Natural killer cell (primary cell): ENCODE measurements at regions not wholly inside any gene's neighbourhood (a gene's known extent, or its start where the extent isn't known, plus 50 kb on each side); places are given as distances from the start of the nearest gene placed in this dataset.

Experiments used
- ATAC-seq, 3 donors: fragments of 150-1000 bp in 2 of 3; fragments of 200-7000 bp in 1 of 3; cut with Tn5 transposase; 1 replicate in 1 of 3; 2 replicates in 2 of 3; pipeline ENCODE4 v1.10.0; 2021; ENCODE audit warnings: mild to moderate bottlenecking in 2 of 3, moderate library complexity in 2 of 3
- DNase-seq, 2 donors: peaks; one replicate each; pipeline versions ENCODE4 v3.0.0 to v3.0.0-alpha.2; 2013 to 2021; ENCODE audit warnings: mixed read lengths in 1 of 2
- H3K27ac ChIP-seq: one replicate; pipeline ENCODE4 v1.5.1; 2013; ENCODE audit warnings: mild to moderate bottlenecking, low read length
- H3K27me3 ChIP-seq: one replicate; pipeline ENCODE4 v1.6.1; 2013; ENCODE audit warnings: low read length; ENCODE audit not compliant: control insufficient read depth, insufficient read depth
- H3K36me3 ChIP-seq: one replicate; pipeline ENCODE4 v1.6.1; 2013; ENCODE audit warnings: low read length; ENCODE audit not compliant: control insufficient read depth, insufficient read depth
- H3K4me1 ChIP-seq: one replicate; pipeline ENCODE4 v1.6.1; 2013; ENCODE audit warnings: low read length; ENCODE audit not compliant: control insufficient read depth, insufficient read depth
- H3K4me3 ChIP-seq: one replicate; pipeline ENCODE4 v1.5.1; 2013; ENCODE audit warnings: low read length
- H3K9me3 ChIP-seq: one replicate; pipeline ENCODE4 v1.6.1; 2013; ENCODE audit warnings: low read length; ENCODE audit not compliant: control insufficient read depth, insufficient read depth
- H3K27ac Mint-ChIP-seq, 2 donors: one replicate each; pipeline ENCODE4 v1.8.0; 2022; ENCODE audit warnings: mild to moderate bottlenecking in 2 of 2, mixed read lengths in 2 of 2, moderate library complexity in 1 of 2
- H3K27me3 Mint-ChIP-seq, 2 donors: one replicate each; pipeline ENCODE4 v1.8.0; 2022; ENCODE audit warnings: low read depth in 2 of 2, mixed read lengths in 2 of 2
- H3K36me3 Mint-ChIP-seq: one replicate; pipeline ENCODE4 v1.8.0; 2022; ENCODE audit warnings: mixed read lengths
- H3K4me1 Mint-ChIP-seq, 2 donors: one replicate each; pipeline ENCODE4 v1.8.0; 2022; ENCODE audit warnings: mixed read lengths in 2 of 2
- H3K4me3 Mint-ChIP-seq: one replicate; pipeline ENCODE4 v1.8.0; 2022; ENCODE audit warnings: mild to moderate bottlenecking, moderate library complexity, mixed read lengths
- H3K9me3 Mint-ChIP-seq, 2 donors: one replicate each; pipeline ENCODE4 v1.8.0; 2022; ENCODE audit warnings: mixed read lengths in 2 of 2
- CTCF ChIP-seq: fragments of 200-600 bp; IDR thresholded peaks from one replicate; pipeline ENCODE4 v1.8.0; 2022; ENCODE audit warnings: antibody characterized with exemption
- WGBS: methylation state at CpG from one replicate; pipeline ENCODE4 v1.1.7; 2013; ENCODE audit warnings: missing lambda C conversion rate; ENCODE audit not compliant: insufficient coverage; 5-methylcytosine and 5-hydroxymethylcytosine counted together
- intact Hi-C: fragments of 100-400 bp; cut with micrococcal nuclease; formaldehyde crosslinking; loops from one replicate; pipeline ENCODE4 v1.14.2; 2022

- no peak for DNase-seq
- Histone ChIP-seq H3K27me3 (no peaks in the 10 kb centered on the region), H3K4me1 (peaks cover 3% of the 10 kb centered on the region), H3K27ac (peak overlapping the region; percentile 29), H3K36me3 (no peaks in the 10 kb centered on the region), H3K9me3 (no peaks in the 10 kb centered on the region), H3K4me3 (no peak overlapping the region)
- TF ChIP-seq CTCF: no peak
- peak in 1 of 3 donors; percentile 57 for ATAC-seq
- intact Hi-C loops: no loop called here
- Mint-ChIP-seq H3K9me3 (peaks cover 0 to 3% of the 10 kb centered on the region in 2 donors), H3K4me1 (peaks cover 16 to 23% of the 10 kb centered on the region in 2 donors), H3K27ac (no peak overlapping the region), H3K36me3 (no peaks in the 10 kb centered on the region), H3K27me3 (no peaks in the 10 kb centered on the region), H3K4me3 (peak overlapping the region; percentile 65)
- 22% methylated on average over 4 of the region's 4 CpGs for WGBS
Measured at GRCh38 chr13:80562433-80563156, 221.7 kb upstream of the SPRY2 start.

- Histone ChIP-seq H3K36me3 (no peaks in the 10 kb centered on the region), H3K4me3 (no peak overlapping the region), H3K27ac (no peak overlapping the region), H3K4me1 (peaks cover 3% of the 10 kb centered on the region), H3K27me3 (no peaks in the 10 kb centered on the region), H3K9me3 (no peaks in the 10 kb centered on the region)
- Mint-ChIP-seq H3K27ac (no peak overlapping the region), H3K27me3 (no peaks in the 10 kb centered on the region), H3K9me3 (peaks cover 0 to 3% of the 10 kb centered on the region in 2 donors), H3K36me3 (no peaks in the 10 kb centered on the region), H3K4me1 (peaks cover 16 to 23% of the 10 kb centered on the region in 2 donors), H3K4me3 (no peak overlapping the region)
- ATAC-seq: no peak
- DNase-seq: no peak
- intact Hi-C loops: no loop called here
- no peak for TF ChIP-seq CTCF
Measured at GRCh38 chr13:80560609-80561008, 219.7 kb upstream of the SPRY2 start.

GRCh38 chr13:80559944-80560343 lies 219.0 kb upstream of the SPRY2 start:
- H3K27ac ChIP-seq: no peak overlapping the region
- Mint-ChIP-seq H3K4me3 (no peak overlapping the region), H3K4me1 (peaks cover 16 to 23% of the 10 kb centered on the region in 2 donors), H3K27me3 (no peaks in the 10 kb centered on the region), H3K27ac (no peak overlapping the region), H3K9me3 (peaks cover 0 to 3% of the 10 kb centered on the region in 2 donors), H3K36me3 (no peaks in the 10 kb centered on the region)
- 57% methylated on average over 3 of the region's 5 CpGs for WGBS
- no peak for DNase-seq
- H3K4me1 ChIP-seq: peaks cover 3% of the 10 kb centered on the region
- no peak for ATAC-seq
- TF ChIP-seq CTCF: no peak
- no peaks in the 10 kb centered on the region for H3K9me3 ChIP-seq
- H3K4me3 ChIP-seq: no peak overlapping the region
- intact Hi-C loops: no loop called here
- no peaks in the 10 kb centered on the region for H3K27me3 ChIP-seq
- H3K36me3 ChIP-seq: no peaks in the 10 kb centered on the region

- ATAC-seq (no peak), DNase-seq (no peak)
- Mint-ChIP-seq H3K9me3 (peaks cover 0 to 3% of the 10 kb centered on the region in 2 donors), H3K4me1 (peaks cover 7 to 9% of the 10 kb centered on the region in 2 donors), H3K36me3 (no peaks in the 10 kb centered on the region), H3K27ac (no peak overlapping the region), H3K27me3 (no peaks in the 10 kb centered on the region), H3K4me3 (no peak overlapping the region)
- WGBS: 86% methylated on average over 3 of the region's 4 CpGs
- no peak overlapping the region for H3K4me3 ChIP-seq
- TF ChIP-seq CTCF: no peak
- no peak overlapping the region for H3K27ac ChIP-seq
- peaks cover 3% of the 10 kb centered on the region for H3K4me1 ChIP-seq
- H3K36me3 ChIP-seq: no peaks in the 10 kb centered on the region
- intact Hi-C loops: no loop called here
- H3K27me3 ChIP-seq: no peaks in the 10 kb centered on the region
- no peaks in the 10 kb centered on the region for H3K9me3 ChIP-seq
Measured at GRCh38 chr13:80558074-80558473, 217.1 kb upstream of the SPRY2 start.
